Mesodermal cell (in vitro differentiated cells): ENCODE measurements at regions not wholly inside any gene's neighbourhood (a gene's known extent, or its start where the extent isn't known, plus 50 kb on each side); places are given as distances from the start of the nearest gene placed in this dataset.

Source experiments
- H3K27ac ChIP-seq: 2 replicates; pipeline ENCODE4 v1.7.0; 2013; ENCODE audit warnings: mild to moderate bottlenecking, low read depth, low read length, moderate library complexity; ENCODE audit not compliant: severe bottlenecking
- H3K36me3 ChIP-seq: 2 replicates; pipeline ENCODE4 v1.7.1; 2013; ENCODE audit warnings: mild to moderate bottlenecking, low read length, moderate library complexity; ENCODE audit not compliant: control insufficient read depth, insufficient read depth
- H3K4me1 ChIP-seq: one replicate; pipeline ENCODE4 v1.7.1; 2013; ENCODE audit warnings: mild to moderate bottlenecking, low read length; ENCODE audit not compliant: insufficient read depth, control insufficient read depth, poor library complexity, severe bottlenecking
- H3K4me3 ChIP-seq: 2 replicates; pipeline ENCODE4 v1.7.0; 2013; ENCODE audit warnings: low read length, control low read depth, mild to moderate bottlenecking; ENCODE audit not compliant: insufficient read depth, poor library complexity, severe bottlenecking; ENCODE audit errors: extremely low read depth
- H3K9me3 ChIP-seq: 2 replicates; pipeline ENCODE4 v1.7.1; 2013; ENCODE audit warnings: mild to moderate bottlenecking, low read length, moderate library complexity; ENCODE audit not compliant: control insufficient read depth
- WGBS, 2 experiments: methylation state at CpG; one replicate each; pipeline ENCODE4 v1.1.5; 2013; ENCODE audit warnings: missing lambda C conversion rate in 2 of 2; ENCODE audit not compliant: insufficient coverage in 2 of 2; 5-methylcytosine and 5-hydroxymethylcytosine counted together

DNA sequence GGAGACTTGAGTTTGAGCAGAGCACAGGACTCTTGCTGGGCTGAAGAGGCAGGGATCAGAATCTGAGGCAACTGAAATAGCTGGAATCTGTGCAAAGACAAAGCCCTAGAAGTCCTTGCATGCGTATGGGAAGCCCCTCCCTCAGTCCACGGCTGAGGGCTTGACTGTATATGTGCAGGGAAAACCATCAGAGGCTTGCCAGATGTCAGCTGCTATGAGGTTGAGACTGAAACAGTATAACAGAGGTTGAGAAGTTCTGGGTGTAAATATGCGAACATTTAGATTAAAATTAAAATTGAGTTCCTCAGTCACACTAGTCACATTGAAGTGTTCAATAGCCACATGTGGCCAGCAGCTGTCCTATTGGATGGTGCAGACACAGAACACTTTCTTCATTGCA lies 108.8 kb upstream of the NEDD9 start:
- H3K27ac ChIP-seq = no peak overlapping the region
- H3K9me3 ChIP-seq = no peaks in the 10 kb centered on the region
- H3K36me3 ChIP-seq = no peaks in the 10 kb centered on the region
- H3K4me1 ChIP-seq = peaks cover 3% of the 10 kb centered on the region
- H3K4me3 ChIP-seq = no peak overlapping the region
- 93 to 96% methylated on average over 2 to 3 of the region's 3 CpGs for WGBS, 2 experiments

DNA sequence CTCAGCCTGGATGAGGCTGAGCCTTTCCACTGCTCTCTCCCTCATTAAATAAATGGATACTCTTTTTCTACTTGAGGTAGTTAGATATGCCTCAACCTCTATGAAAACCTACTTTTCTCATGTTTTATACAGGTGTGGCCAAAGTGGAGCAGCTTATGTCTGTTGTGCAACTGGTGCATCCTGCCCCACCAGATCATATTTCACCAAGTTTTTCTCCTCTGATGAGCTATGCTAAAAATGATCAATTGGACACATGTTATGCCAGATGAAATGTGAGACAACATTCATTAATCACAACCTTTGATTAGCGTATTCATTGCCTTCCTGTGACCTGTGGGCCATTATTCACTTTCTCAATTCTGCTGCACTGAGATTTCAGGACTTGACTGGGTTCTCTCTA lies 106.9 kb upstream of the NEDD9 start:
- 100% methylated on average over 1 of the region's 1 CpG for WGBS, 2 experiments
- Histone ChIP-seq H3K4me1 (peaks cover 3% of the 10 kb centered on the region), H3K9me3 (no peaks in the 10 kb centered on the region), H3K27ac (no peak overlapping the region), H3K36me3 (no peaks in the 10 kb centered on the region), H3K4me3 (no peak overlapping the region)

DNA sequence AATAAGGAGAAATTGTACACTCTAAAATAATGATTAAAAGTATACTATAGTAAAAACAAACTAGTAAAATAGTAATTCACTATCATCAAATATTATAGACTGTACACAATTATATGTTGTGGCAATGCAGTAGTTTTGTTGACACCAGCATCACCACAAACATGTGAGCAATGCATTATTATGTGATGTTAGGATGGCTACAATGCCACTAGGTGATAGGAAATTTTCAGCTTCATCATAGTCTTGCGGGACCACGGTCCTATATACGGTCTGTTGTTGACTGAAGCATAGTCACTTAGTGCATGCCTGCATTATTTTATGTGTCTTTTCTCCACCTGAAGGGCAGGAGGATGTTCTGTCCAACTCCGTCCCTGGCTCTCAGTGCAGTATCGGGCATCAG lies 104.8 kb upstream of the NEDD9 start:
- no peaks in the 10 kb centered on the region for H3K36me3 ChIP-seq
- no peaks in the 10 kb centered on the region for H3K9me3 ChIP-seq
- 91 to 96% methylated on average over 5 of the region's 5 CpGs for WGBS, 2 experiments
- H3K27ac ChIP-seq = no peak overlapping the region
- H3K4me1 ChIP-seq = peaks cover 3% of the 10 kb centered on the region
- no peak overlapping the region for H3K4me3 ChIP-seq

DNA sequence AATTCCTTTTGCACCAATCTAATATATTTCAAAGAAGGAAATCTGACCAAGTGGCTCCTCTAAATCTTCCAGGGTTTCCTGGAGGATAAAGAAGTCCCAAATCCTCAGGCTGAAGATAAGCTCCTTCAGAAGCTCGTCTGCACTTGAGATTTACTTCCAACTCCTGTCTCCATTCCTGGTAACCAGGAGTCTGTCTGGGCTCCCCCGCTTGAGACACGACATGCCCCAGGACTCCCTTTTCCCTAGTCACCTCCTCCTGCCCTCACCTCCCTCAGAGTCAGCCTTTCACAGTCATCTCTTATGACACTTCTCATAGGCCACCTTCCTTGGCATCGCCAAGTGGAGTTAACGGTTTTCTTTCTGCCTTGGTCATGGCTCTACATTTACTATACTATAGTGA lies 103.4 kb upstream of the NEDD9 start:
- H3K4me3 ChIP-seq = no peak overlapping the region
- H3K27ac ChIP-seq = no peak overlapping the region
- 91 to 95% methylated on average over 3 of the region's 5 CpGs for WGBS, 2 experiments
- no peaks in the 10 kb centered on the region for H3K4me1 ChIP-seq
- H3K36me3 ChIP-seq = no peaks in the 10 kb centered on the region
- no peaks in the 10 kb centered on the region for H3K9me3 ChIP-seq

DNA sequence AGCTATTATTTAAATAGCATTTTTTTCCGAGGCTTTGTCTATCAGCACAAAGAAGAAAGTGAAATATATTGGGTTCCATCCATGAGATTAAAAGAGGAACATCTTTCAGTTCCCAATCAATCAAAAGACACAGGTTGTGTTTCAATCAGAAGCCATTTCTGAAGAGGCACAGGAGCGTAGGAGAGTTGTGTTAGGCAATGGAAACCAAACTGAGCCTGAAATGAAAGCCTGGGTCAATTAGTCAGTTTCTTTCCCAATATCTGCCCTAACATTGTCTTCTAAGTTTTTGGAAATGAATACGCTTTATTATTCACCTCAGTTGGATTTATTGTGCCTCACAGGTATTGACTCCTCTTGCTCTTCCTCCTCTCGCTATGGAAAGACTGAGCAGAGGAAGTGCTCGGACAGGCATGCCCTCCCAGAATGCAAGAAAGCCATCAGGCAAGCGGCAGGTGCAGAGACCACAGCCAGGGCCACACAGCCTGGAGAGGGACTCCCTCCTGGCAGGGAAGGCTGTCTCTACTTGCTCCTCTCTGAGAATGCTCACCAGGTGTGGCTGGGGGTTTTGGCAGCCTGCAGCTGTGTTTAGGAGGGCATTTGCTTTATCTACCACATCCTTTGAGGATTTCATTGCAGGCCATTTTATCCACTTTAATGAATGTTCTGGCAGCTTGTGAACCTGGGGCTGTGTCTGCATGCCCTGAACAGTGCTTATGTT lies 100.8 kb upstream of the NEDD9 start:
- Histone ChIP-seq H3K27ac (no peak overlapping the region), H3K9me3 (no peaks in the 10 kb centered on the region), H3K4me3 (no peak overlapping the region), H3K4me1 (peaks cover 7% of the 10 kb centered on the region), H3K36me3 (no peaks in the 10 kb centered on the region)
- WGBS, 2 experiments = 90 to 92% methylated on average over 4 of the region's 6 CpGs

DNA sequence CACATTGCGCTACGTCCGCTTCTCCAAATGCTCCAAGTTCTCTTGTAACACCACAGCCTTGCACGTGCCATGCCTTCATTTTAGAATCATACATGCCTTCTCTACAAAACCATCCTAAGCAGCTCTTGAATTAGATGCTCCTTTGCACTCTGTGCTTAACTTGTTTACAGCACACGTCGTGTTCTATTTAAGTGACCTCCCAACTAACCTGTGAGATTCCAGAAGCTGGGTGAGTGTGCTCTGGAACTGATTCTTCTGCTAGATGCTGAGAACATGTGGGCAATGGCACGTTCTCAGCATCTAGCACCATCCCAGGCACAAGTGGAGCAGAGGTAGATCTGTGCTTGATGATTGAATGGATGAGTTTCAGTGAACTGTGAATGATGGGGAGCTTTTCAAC lies 100.0 kb upstream of the NEDD9 start:
- Histone ChIP-seq H3K4me1 (peaks cover 7% of the 10 kb centered on the region), H3K27ac (no peak overlapping the region), H3K9me3 (no peaks in the 10 kb centered on the region), H3K4me3 (no peak overlapping the region), H3K36me3 (no peaks in the 10 kb centered on the region)
- 91 to 98% methylated on average over 6 to 7 of the region's 7 CpGs for WGBS, 2 experiments

DNA sequence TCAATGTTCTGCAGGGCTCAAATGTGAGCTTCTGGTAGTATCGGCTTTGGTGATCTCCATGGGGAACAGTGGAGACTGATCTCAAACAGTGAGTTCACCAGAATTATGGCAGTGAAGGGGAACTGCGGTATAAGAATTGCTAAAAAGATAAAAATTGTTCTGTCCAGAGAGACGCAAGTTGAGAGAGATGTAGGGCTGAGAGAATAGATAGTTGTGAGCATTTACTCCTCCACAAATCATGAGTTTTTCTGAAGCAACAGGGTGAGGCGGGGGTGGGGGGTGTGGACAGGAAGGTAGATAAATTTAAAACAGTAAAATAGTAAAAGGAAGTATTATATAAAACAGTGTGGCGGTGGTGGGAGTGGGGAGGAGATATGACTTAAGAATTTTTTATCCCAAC lies 98.6 kb upstream of the NEDD9 start:
- Histone ChIP-seq H3K4me1 (peaks cover 7% of the 10 kb centered on the region), H3K27ac (no peak overlapping the region), H3K4me3 (no peak overlapping the region), H3K36me3 (no peaks in the 10 kb centered on the region), H3K9me3 (no peaks in the 10 kb centered on the region)
- 95 to 97% methylated on average over 2 to 3 of the region's 5 CpGs for WGBS, 2 experiments

DNA sequence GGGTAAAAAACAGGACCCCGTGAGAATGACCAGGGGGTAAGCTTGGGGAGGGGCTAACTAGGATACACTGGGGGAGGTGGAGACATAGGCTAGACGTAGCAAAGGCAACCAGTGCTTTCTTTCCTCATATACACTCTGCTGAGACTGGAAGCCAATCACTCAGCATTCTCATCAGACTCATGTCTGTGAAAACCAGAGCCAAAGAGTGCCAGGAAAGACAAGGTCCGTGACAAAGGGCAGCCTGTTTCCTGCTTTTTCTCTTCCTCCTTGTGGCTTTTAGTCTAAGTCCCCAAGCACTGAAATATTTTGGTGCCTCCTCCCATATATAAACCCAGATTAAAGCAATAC lies 97.9 kb upstream of the NEDD9 start:
- H3K27ac ChIP-seq = no peak overlapping the region
- no peaks in the 10 kb centered on the region for H3K9me3 ChIP-seq
- H3K4me1 ChIP-seq = peaks cover 7% of the 10 kb centered on the region
- no peaks in the 10 kb centered on the region for H3K36me3 ChIP-seq
- WGBS, 2 experiments = 65 to 70% methylated on average over 1 to 2 of the region's 3 CpGs
- H3K4me3 ChIP-seq = no peak overlapping the region

DNA sequence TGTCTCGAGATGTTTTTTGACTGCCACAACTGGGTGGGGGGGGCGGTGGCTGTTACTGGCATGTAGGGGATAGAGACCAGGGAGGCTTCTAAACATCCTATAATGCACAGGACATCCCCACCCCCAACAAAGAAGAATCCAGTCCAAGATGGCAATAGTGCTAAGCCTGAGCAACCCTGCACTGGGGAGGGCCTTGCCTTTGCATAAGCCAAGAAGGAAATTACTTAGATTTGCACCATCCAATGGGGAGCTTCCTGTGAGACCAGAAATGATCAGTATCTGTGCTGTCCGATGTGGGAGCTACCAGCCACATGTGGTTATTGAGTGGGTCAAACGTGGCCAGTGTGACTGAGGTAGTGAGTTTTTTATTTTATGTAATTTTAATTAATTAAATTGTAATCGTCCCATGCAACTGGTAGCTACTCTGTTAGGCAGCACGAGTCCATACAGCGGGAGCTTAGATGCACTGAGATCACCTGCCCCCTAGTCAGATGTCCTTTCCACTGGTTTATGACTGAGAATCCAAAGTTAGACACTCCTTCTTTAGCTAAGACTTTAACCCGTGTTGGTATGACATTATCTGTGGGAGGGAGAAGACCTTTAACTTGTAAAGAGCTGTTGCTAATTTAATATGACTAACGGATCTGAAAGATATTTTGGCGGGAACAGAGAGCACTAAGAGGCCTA lies 97.4 kb upstream of the NEDD9 start:
- H3K27ac ChIP-seq = no peak overlapping the region
- WGBS, 2 experiments = 95 to 97% methylated on average over 3 of the region's 10 CpGs
- H3K36me3 ChIP-seq = no peaks in the 10 kb centered on the region
- no peak overlapping the region for H3K4me3 ChIP-seq
- no peaks in the 10 kb centered on the region for H3K9me3 ChIP-seq
- H3K4me1 ChIP-seq = peaks cover 7% of the 10 kb centered on the region

DNA sequence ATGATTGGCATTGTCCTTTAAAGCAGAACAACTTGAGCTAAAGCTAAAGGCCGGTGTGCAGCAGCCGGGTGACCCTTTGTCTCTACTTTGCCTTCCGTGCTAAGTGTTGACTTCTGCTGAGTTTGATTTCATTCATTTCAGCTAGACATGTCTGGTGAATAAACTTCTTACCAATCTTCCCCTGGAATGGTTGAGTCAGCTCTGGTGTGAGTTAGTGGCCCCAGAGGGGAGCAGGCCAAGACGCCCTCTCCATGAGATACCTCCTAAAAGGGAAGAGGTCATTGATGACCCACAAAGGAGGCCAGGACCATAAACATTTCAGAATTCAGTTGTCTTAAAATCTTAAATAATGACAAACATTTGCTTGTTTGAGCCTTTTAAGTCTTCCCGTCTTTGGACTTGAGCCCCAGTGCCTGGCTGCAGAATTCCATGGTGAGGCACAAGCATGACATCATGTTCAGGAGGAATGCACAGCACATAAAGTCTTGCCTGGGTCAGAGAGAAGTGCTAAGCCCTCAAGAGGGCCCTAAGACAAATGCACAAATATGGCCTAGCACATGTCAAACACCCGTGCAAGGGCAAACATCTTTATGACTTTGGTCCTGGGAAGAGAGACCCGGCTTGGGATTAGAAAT lies 96.3 kb upstream of the NEDD9 start:
- Histone ChIP-seq H3K4me1 (peaks cover 11% of the 10 kb centered on the region), H3K4me3 (no peak overlapping the region), H3K27ac (no peak overlapping the region), H3K36me3 (no peaks in the 10 kb centered on the region), H3K9me3 (no peaks in the 10 kb centered on the region)
- 88 to 93% methylated on average over 5 of the region's 7 CpGs for WGBS, 2 experiments

DNA sequence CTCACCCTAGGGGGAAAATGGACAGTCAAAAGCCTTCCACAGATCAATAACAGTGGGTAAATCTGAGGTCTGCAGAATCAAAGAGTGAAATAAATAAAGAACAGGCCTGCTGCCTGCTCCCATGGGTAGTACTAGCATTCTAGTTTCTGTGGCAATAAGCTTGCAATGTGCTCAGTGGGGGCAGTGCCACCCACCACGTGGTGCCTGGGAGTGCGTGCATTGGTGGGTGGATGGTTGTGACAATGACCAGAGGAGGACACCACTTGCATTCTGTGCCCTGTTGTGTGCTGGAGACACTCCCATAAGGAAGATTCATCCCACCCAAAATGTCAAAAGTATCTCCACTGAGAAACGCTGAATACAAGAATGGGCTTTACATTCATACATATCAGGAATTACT lies 95.5 kb upstream of the NEDD9 start:
- WGBS, 2 experiments = 100% methylated on average over 1 of the region's 3 CpGs
- Histone ChIP-seq H3K36me3 (no peaks in the 10 kb centered on the region), H3K9me3 (no peaks in the 10 kb centered on the region), H3K4me3 (no peak overlapping the region), H3K4me1 (peaks cover 11% of the 10 kb centered on the region), H3K27ac (no peak overlapping the region)
